Osteoblast (primary cell): ENCODE measurements at regions not wholly inside any gene's neighbourhood (a gene's known extent, or its start where the extent isn't known, plus 50 kb on each side); places are given as distances from the start of the nearest gene placed in this dataset.

ENCODE experiments used
- DNase-seq: peaks from one replicate; pipeline ENCODE4 v3.0.0; 2011; ENCODE audit warnings: low spot score, mixed read lengths; ENCODE audit not compliant: insufficient read length; ENCODE audit errors: missing footprints
- H2AFZ ChIP-seq: 2 replicates; pipeline ENCODE4 v1.6.0; 2011; ENCODE audit warnings: mild to moderate bottlenecking, low read length
- H3K27ac ChIP-seq: 2 replicates; pipeline ENCODE4 v1.5.1; 2011; ENCODE audit warnings: mild to moderate bottlenecking, low read depth, low read length, moderate library complexity
- H3K27me3 ChIP-seq: 2 replicates; pipeline ENCODE4 v1.6.0; 2012; ENCODE audit warnings: mild to moderate bottlenecking, control low read depth, inconsistent platforms, low read length, moderate library complexity; ENCODE audit not compliant: insufficient read depth
- H3K36me3 ChIP-seq: 2 replicates; pipeline ENCODE4 v1.5.1; 2011; ENCODE audit warnings: mild to moderate bottlenecking, low read length, control low read depth, moderate library complexity; ENCODE audit not compliant: insufficient read depth
- H3K4me1 ChIP-seq: 2 replicates; pipeline ENCODE4 v1.5.1; 2011; ENCODE audit warnings: mild to moderate bottlenecking, low read length, control low read depth, moderate library complexity; ENCODE audit not compliant: insufficient read depth
- H3K4me2 ChIP-seq: 2 replicates; pipeline ENCODE4 v1.6.0; 2011; ENCODE audit warnings: mild to moderate bottlenecking, low read length; ENCODE audit not compliant: insufficient read depth
- H3K4me3 ChIP-seq: fragments of 200-600 bp; sonication (generic); 3 replicates; pipeline ENCODE4 v1.5.1; 2012; ENCODE audit warnings: mild to moderate bottlenecking, low read length, inconsistent platforms; ENCODE audit not compliant: insufficient read depth
- H3K79me2 ChIP-seq: 2 replicates; pipeline ENCODE4 v1.6.0; 2012; ENCODE audit warnings: mild to moderate bottlenecking, low read length, control low read depth, inconsistent platforms; ENCODE audit not compliant: insufficient read depth
- H3K9me3 ChIP-seq: 2 replicates; pipeline ENCODE4 v1.5.1; 2011; ENCODE audit warnings: low read depth, low read length, control low read depth
- H4K20me1 ChIP-seq: 2 replicates; pipeline ENCODE4 v1.6.0; 2012; ENCODE audit warnings: mild to moderate bottlenecking, low read length, control low read depth; ENCODE audit not compliant: insufficient read depth
- CTCF ChIP-seq: IDR thresholded peaks from 2 replicates; pipeline ENCODE4 v1.5.1; 2011; ENCODE audit warnings: mild to moderate bottlenecking, low read depth, low read length, moderate library complexity; ENCODE audit errors: extremely low read depth

- no peaks in the 10 kb centered on the region for H3K9me3 ChIP-seq
- no peaks in the 10 kb centered on the region for H3K4me1 ChIP-seq
- TF ChIP-seq CTCF = no peak
- H3K79me2 ChIP-seq = no peaks in the 10 kb centered on the region
- no peaks in the 10 kb centered on the region for H3K27me3 ChIP-seq
- H2AFZ ChIP-seq = no peak overlapping the region
- no peaks in the 10 kb centered on the region for H4K20me1 ChIP-seq
- H3K36me3 ChIP-seq = no peaks in the 10 kb centered on the region
- peak; percentile 29 for DNase-seq
- H3K27ac ChIP-seq = no peak overlapping the region
- H3K4me2 ChIP-seq = no peak overlapping the region
- H3K4me3 ChIP-seq = no peak overlapping the region
Measured at GRCh38 chr5:33244441-33245150, 196.2 kb upstream of the TARS1 start.

- Histone ChIP-seq H4K20me1 (no peaks in the 10 kb centered on the region), H3K4me1 (peaks cover 14% of the 10 kb centered on the region), H3K4me3 (no peak overlapping the region), H3K27ac (no peak overlapping the region), H3K27me3 (no peaks in the 10 kb centered on the region), H3K9me3 (no peaks in the 10 kb centered on the region), H2AFZ (no peak overlapping the region), H3K4me2 (no peak overlapping the region), H3K79me2 (no peaks in the 10 kb centered on the region), H3K36me3 (no peaks in the 10 kb centered on the region)
- DNase-seq = no peak
- no peak for TF ChIP-seq CTCF
Measured at GRCh38 chr5:33254579-33254978, 186.2 kb upstream of the TARS1 start.

GRCh38 chr5:33257807-33258429, 182.8 kb upstream of the TARS1 start:
- peak; percentile 31 for TF ChIP-seq CTCF
- Histone ChIP-seq H3K4me2 (peak overlapping the region; percentile 21), H3K4me1 (peaks cover 22% of the 10 kb centered on the region), H3K9me3 (no peaks in the 10 kb centered on the region), H3K36me3 (no peaks in the 10 kb centered on the region), H3K27me3 (no peaks in the 10 kb centered on the region), H3K27ac (peak overlapping the region; percentile 47), H3K79me2 (no peaks in the 10 kb centered on the region), H4K20me1 (no peaks in the 10 kb centered on the region), H2AFZ (no peak overlapping the region), H3K4me3 (no peak overlapping the region)
- DNase-seq = no peak

GRCh38 chr5:33258553-33258952, 182.2 kb upstream of the TARS1 start:
- no peak for TF ChIP-seq CTCF
- Histone ChIP-seq H4K20me1 (no peaks in the 10 kb centered on the region), H3K27me3 (no peaks in the 10 kb centered on the region), H3K79me2 (no peaks in the 10 kb centered on the region), H3K9me3 (no peaks in the 10 kb centered on the region), H3K27ac (peak overlapping the region; percentile 47), H2AFZ (no peak overlapping the region), H3K4me1 (peaks cover 22% of the 10 kb centered on the region), H3K4me2 (no peak overlapping the region), H3K4me3 (no peak overlapping the region), H3K36me3 (no peaks in the 10 kb centered on the region)
- DNase-seq = no peak
